GM13977 (cell line): ENCODE measurements at regions not wholly inside any gene's neighbourhood (a gene's known extent, or its start where the extent isn't known, plus 50 kb on each side); places are given as distances from the start of the nearest gene placed in this dataset.
"Not testable (repeated sequence)": the region's sequence is repeated elsewhere in the genome, so short reads cannot be mapped to it uniquely, and the experiment has no call there.

Source experiments
- DNase-seq: peaks from one replicate; pipeline ENCODE4 v3.0.0; 2012; ENCODE audit warnings: low spot score
- in situ Hi-C: fragments of 300-500 bp; cut with MboI; formaldehyde crosslinking; loops from one replicate; pipeline ENCODE4 v1.12.0; 2022; ENCODE audit warnings: low sequenced_read_pairs, low pct_unique_long_range_greater_than_20kb, mixed read lengths, inconsistent platforms; ENCODE audit not compliant: unreplicated experiment
- TF ChIP-seq, protein P1 (sequence below): IDR thresholded peaks from 2 replicates; pipeline ENCODE4 v1.5.1; 2012; ENCODE audit warnings: mild to moderate bottlenecking, control low read depth; ENCODE audit not compliant: insufficient read depth; ENCODE audit errors: extremely low read depth, missing control alignments

GRCh38 chr3:88469216-88469615 is 319.5 kb downstream of the C3orf38 start:
- TF ChIP-seq, protein P1, sequence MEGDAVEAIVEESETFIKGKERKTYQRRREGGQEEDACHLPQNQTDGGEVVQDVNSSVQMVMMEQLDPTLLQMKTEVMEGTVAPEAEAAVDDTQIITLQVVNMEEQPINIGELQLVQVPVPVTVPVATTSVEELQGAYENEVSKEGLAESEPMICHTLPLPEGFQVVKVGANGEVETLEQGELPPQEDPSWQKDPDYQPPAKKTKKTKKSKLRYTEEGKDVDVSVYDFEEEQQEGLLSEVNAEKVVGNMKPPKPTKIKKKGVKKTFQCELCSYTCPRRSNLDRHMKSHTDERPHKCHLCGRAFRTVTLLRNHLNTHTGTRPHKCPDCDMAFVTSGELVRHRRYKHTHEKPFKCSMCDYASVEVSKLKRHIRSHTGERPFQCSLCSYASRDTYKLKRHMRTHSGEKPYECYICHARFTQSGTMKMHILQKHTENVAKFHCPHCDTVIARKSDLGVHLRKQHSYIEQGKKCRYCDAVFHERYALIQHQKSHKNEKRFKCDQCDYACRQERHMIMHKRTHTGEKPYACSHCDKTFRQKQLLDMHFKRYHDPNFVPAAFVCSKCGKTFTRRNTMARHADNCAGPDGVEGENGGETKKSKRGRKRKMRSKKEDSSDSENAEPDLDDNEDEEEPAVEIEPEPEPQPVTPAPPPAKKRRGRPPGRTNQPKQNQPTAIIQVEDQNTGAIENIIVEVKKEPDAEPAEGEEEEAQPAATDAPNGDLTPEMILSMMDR, result no peak
- DNase-seq, result no peak
- in situ Hi-C loops, result no loop called here

DNA sequence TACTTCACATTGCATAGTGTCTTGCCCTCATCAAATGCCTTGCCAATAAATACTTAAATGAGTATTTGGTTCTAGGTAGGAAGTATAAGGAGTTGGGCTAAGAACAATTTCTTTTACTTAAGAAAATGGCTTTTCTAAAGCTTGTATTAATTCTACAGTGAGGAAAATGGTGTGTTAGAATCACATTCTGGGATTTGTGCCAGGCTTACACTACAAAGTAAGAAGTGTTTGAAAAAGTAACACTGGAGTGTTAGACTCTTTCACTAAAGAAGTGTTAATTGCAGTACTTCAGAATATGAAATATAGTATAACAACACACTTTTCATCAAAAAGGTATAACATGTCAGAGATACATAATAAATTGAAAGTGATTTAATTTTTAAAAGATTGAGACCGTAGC is 328.7 kb downstream of the C3orf38 start:
- DNase-seq, result no peak
- TF ChIP-seq, protein P1, result no peak
- in situ Hi-C loops, result no loop called here

- no peak for DNase-seq
- in situ Hi-C loops, result no loop called here
These were observed 331.1 kb downstream of the C3orf38 start for GRCh38 chr3:88480822-88481221.

DNA sequence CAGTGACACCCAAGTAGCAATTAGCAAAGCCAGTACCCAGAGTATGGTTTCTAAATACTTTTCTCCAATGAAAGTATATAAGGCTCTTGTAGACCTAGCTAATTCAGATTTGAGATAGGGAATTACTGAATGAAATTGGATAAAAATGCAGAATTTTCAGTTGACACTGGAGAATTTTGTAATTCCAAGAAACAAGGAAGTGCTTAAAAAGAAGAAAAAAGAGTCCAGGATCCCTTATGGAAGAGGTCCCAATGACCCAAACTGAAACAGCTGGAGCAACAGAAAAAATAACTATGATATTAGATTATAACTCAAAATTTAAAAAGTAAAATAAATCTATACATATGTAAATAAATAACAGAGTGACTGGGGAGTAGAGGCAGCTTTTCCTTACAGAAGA is 335.2 kb downstream of the C3orf38 start:
- TF ChIP-seq, protein P1, result no peak
- in situ Hi-C loops, result no loop called here
- no peak for DNase-seq

More at GRCh38 chr3:88480822-88481221, 331.1 kb downstream of the C3orf38 start:
- TF ChIP-seq, protein P1, result no peak

DNA sequence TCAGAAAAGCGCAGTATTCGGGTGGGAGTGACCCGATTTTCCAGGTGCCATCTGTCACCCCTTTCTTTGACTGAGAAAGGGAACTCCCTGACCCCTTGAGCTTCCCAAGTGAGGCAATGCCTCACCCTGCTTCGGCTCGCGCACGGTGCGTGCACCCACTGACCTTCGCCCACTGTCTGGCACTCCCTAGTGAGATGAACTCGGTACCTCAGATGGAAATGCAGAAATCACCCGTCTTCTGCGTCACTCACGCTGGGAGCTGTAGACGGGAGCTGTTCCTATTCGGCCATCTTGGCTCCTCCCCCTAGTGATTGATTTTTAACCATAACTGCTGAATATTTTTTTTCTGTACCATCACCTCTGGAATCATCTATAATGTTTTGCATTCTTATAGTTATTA is 359.1 kb downstream of the C3orf38 start:
- DNase-seq, in situ Hi-C loops: not testable (repeated sequence)

DNA sequence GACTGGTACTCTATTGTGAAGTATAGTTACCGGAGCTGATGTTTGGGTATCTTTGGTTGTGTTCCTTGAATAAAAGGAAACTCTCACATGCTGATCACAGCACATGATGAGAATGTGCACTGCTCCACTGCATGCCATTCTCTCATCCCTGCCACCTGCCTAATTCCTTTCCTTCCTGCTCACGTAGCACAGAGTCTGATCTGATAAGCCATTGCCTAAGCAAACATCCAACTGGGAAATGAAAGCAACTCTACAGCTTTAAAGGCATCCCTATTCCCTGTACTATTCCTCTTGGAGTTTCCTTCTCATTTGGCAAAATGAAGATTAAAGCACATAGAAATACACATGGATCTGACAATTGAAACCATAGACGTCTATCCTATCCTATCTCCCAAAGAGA is 359.8 kb downstream of the C3orf38 start:
- TF ChIP-seq, protein P1, result no peak
- in situ Hi-C loops, result no loop called here

DNA sequence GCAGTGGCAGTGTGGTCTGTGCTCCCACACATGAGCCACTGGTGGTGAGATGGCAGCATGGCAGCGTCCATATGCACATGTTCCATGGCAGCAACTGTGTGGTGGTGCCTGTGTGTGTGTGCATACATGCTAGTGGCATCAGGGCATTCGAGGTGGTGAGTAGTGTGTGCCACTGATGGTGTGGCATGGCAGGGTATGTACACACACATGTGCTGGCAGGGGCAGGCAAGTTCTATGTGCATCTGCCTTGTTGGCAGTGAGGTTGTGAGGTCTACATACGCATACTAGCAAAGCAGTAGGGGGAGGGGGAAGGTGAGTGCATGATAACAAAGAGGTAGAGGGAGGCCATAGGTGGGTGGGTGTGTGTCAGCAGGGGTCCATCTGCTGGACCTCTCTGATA is 378.7 kb downstream of the C3orf38 start:
- TF ChIP-seq, protein P1, result no peak
- DNase-seq, result no peak
- in situ Hi-C loops, result no loop called here

More for the DNA sequence above, 359.8 kb downstream of the C3orf38 start:
- no peak for DNase-seq
